Tibial nerve (tissue), 4 donors: ENCODE measurements at regions not wholly inside any gene's neighbourhood (a gene's known extent, or its start where the extent isn't known, plus 50 kb on each side); places are given as distances from the start of the nearest gene placed in this dataset.

ENCODE experiments used
- CTCF ChIP-seq, 5 experiments: fragments of 200-600 bp in 3 of 5; fragments of 450-650 bp in 2 of 5; sonication (generic) in 3 of 5; IDR thresholded peaks; one replicate each; pipeline ENCODE4 v1.5.1; 2016 to 2019; ENCODE audit warnings: antibody characterized with exemption in 5 of 5, mild to moderate bottlenecking in 3 of 5, moderate library complexity in 2 of 5
- EP300 ChIP-seq, 2 donors: sonication (generic); formaldehyde crosslinking; IDR thresholded peaks; one replicate each; pipeline ENCODE4 v1.6.1; 2017; ENCODE audit warnings: antibody characterized with exemption in 2 of 2, mild to moderate bottlenecking in 1 of 2
- POLR2A ChIP-seq, 2 donors: fragments of 450-650 bp; IDR thresholded peaks; one replicate each; pipeline ENCODE4 v1.6.1; 2017; ENCODE audit warnings: antibody characterized with exemption in 2 of 2, mild to moderate bottlenecking in 2 of 2, moderate library complexity in 2 of 2

GRCh38 chr9:81526587-81526986 lies 162.8 kb downstream of the TLE1 start:
- TF ChIP-seq CTCF (IDR thresholded peaks at IDR 0.05) (no peak), EP300 (IDR thresholded peaks at IDR 0.05) (no peak), POLR2A (IDR thresholded peaks at IDR 0.05) (no peak)
